GM12878 (cell line): ENCODE measurements at regions not wholly inside any gene's neighbourhood (a gene's known extent, or its start where the extent isn't known, plus 50 kb on each side); places are given as distances from the start of the nearest gene placed in this dataset.

Experiments used
- CEBPZ ChIP-seq: fragments of 150-350 bp; IDR thresholded peaks from 2 replicates; pipeline ENCODE4 v1.6.1; 2016; ENCODE audit warnings: low read depth, low read length
- DPF2 ChIP-seq: fragments of 450-650 bp; IDR thresholded peaks from 2 replicates; pipeline ENCODE4 v1.6.1; 2017; ENCODE audit warnings: mild to moderate bottlenecking
- E2F4 ChIP-seq: IDR thresholded peaks from 2 replicates; pipeline ENCODE4 v1.6.1; 2012; ENCODE audit warnings: low read depth, low read length, improper control_type of control experiment
- E2F8 ChIP-seq: fragments of 450-650 bp; IDR thresholded peaks from 2 replicates; pipeline ENCODE4 v1.6.1; 2018; ENCODE audit warnings: mild to moderate bottlenecking, low read depth, moderate library complexity; ENCODE audit not compliant: partially characterized antibody
- GABPA ChIP-seq: IDR thresholded peaks from 2 replicates; pipeline ENCODE4 v1.6.1; 2014; ENCODE audit warnings: antibody characterized with exemption, low read depth, mild to moderate bottlenecking, inconsistent platforms
- NKRF ChIP-seq: fragments of 450-650 bp; conservative IDR thresholded peaks from 2 replicates; pipeline ENCODE4 v1.6.1; 2017; ENCODE audit warnings: mild to moderate bottlenecking, moderate library complexity
- REST ChIP-seq: IDR thresholded peaks from 2 replicates; pipeline ENCODE4 v1.6.1; 2012; ENCODE audit warnings: mild to moderate bottlenecking, low read depth, low read length
- SIX5 ChIP-seq: IDR thresholded peaks from 2 replicates; pipeline ENCODE4 v1.6.1; 2011; ENCODE audit warnings: mild to moderate bottlenecking, low read depth, low read length, moderate library complexity; ENCODE audit not compliant: severe bottlenecking
- TCF7 ChIP-seq: IDR thresholded peaks from 2 replicates; pipeline ENCODE4 v1.6.1; 2014; ENCODE audit warnings: antibody characterized with exemption, borderline replicate concordance
- ZSCAN29 ChIP-seq: fragments of 450-650 bp; IDR thresholded peaks from 2 replicates; pipeline ENCODE4 v1.6.1; 2017; ENCODE audit warnings: mild to moderate bottlenecking, moderate library complexity

GRCh38 chrX:15150586-15150985 lies 119.3 kb downstream of the ASB9 start (continued):
- no peak for TF ChIP-seq REST
- no peak for TF ChIP-seq TCF7
- TF ChIP-seq DPF2 = no peak
- TF ChIP-seq GABPA = no peak
- TF ChIP-seq SIX5 = no peak
- no peak for TF ChIP-seq E2F4
- no peak for TF ChIP-seq CEBPZ
- TF ChIP-seq NKRF = no peak
- no peak for TF ChIP-seq E2F8
- no peak for TF ChIP-seq ZSCAN29
- TF ChIP-seq, all 136 proteins: peak for 0
